Posterior cingulate gyrus (tissue), 11 donors: ENCODE measurements at regions not wholly inside any gene's neighbourhood (a gene's known extent, or its start where the extent isn't known, plus 50 kb on each side); places are given as distances from the start of the nearest gene placed in this dataset.
"Not testable (repeated sequence)": the region's sequence is repeated elsewhere in the genome, so short reads cannot be mapped to it uniquely, and the experiment has no call there.

Source experiments
- DNase-seq, 10 donors: peaks; one replicate each; pipeline versions ENCODE4 v3.0.0 to v3.0.0-alpha.2; 2020 to 2021; ENCODE audit warnings: mixed read lengths in 3 of 10
- intact Hi-C: fragments of 100-400 bp; cut with DNase I; formaldehyde crosslinking; loops from one replicate; pipeline ENCODE4 v1.15.1; 2023

DNA sequence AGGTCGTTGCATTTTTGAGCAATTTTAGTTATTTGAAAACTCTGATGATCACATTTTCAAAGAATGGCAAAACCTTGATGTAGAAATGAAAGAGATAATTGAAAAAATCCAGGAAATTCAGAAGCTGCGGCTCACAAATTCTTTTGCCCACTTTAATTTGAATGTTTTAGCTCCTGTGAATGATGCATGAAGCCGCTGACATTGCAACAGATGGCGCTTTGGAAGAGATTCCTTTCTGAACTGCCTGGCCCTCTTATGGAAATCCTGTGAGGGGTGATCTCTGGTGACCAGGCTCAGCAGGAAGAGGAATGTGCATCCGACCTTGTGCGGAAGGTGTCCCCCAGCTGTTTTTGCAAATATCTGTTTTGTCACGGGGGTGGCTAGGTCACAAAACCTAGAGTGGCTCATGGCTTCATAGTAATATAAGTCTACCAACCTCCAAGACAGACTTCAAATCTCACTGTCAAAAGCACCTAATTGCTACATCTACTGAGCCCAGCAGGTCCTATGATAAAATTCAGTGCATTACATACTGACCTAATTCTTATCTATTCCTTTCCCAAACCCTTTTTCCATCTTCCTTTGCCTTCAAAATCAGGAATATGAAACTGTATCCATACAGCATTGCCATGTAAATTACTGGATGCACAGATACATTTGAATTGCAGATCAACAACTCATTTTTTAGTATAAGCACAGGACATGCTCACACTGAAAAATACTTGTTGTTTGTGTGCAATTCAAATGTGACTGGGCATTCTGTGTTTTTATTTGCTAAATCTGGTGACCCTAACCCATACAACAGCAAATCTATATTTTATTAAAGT is 412.7 kb downstream of the ETS1 start:
- no peak for DNase-seq
- intact Hi-C loops = loop anchor here (5.0 to 10.0 kb wide), 2 partner anchors 120 to 783 kb away; no protein-coding TSS in a partner anchor

DNA sequence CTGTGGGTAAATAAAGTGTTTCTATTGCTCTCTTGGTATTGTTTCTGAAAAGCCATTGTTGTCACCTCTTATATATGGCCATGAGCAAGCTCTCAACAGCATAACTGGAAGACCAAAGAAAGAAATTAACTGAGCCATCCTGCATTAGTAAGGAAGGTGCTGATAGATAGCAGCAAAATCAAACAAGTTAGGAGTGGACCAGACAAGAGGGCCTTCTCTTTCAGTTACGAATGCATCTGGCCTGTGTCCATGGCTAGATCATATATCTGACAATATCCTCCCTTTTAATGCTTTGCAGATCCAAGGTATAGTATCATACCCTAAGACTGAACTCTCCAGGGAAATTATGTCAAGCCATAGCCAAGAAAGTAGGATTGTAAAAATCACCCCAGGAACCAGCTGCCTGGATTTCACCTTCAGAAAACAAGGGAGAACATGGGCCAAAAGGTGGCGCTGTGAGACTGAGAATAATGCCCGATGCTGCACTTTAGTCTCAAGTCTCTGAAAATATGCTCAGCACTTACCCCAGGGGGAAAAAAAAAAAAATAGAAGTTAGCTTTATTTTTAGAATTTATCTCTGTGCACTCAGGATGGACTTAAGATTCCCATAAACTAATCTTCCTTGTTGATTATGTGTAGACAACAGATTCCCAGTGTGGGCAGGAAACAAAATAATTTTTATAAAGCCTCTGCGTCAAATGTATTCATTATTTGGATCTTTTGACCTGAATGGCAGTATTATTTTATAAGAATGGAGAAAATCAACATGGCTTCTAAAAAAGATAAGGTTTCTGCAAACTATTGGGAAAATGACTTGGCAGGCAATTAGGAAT is 415.1 kb downstream of the ETS1 start:
- DNase-seq = peak; percentile 51 to 96 (median 83)
- intact Hi-C loops = loop anchor here (1.0 to 10.0 kb wide), 5 partner anchors 123 to 785 kb away; no protein-coding TSS in a partner anchor

DNA sequence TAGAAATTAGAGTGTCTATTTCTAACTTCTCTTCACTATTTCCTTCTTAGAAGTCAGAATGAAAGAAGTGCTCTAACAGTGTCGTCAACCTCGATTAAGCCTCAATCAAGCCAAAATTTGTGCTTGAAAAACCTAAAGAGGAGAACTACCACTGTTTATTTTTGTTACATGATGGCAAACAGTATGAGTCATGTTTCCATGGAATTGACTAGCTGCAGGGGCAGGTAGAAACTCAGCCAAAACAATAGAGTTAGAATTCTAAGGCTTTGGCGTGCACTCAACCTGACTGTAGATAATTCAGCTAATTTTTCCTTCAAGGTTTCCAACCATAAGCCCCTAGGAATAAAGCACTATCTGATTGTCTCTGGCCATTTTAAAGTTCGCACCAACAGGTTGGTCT is 415.9 kb downstream of the ETS1 start:
- intact Hi-C loops = loop anchor here (5.0 to 10.0 kb wide), 2 partner anchors 123 to 786 kb away; no protein-coding TSS in a partner anchor
- DNase-seq = no peak

DNA sequence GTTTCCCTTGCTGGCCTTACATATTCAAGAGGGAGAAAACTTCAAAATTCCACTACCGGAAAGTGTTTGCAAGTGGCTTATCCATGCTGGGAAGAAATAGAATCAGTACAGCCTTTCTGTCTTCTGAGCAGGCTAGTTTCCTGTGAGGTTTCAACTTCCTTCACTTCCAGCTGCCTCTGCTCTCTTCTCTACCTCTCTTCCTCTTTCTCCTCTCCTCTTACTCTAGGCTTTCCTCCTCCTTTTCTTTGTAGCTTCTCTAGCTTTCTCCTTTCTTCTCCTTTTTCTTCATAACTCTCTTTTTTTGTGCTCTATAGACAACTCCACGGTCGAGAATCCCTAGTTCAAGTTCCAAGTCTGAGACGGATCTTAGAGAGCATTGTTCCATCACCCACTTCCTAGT is 421.8 kb downstream of the ETS1 start:
- intact Hi-C loops = no loop called here
- DNase-seq = no peak

DNA sequence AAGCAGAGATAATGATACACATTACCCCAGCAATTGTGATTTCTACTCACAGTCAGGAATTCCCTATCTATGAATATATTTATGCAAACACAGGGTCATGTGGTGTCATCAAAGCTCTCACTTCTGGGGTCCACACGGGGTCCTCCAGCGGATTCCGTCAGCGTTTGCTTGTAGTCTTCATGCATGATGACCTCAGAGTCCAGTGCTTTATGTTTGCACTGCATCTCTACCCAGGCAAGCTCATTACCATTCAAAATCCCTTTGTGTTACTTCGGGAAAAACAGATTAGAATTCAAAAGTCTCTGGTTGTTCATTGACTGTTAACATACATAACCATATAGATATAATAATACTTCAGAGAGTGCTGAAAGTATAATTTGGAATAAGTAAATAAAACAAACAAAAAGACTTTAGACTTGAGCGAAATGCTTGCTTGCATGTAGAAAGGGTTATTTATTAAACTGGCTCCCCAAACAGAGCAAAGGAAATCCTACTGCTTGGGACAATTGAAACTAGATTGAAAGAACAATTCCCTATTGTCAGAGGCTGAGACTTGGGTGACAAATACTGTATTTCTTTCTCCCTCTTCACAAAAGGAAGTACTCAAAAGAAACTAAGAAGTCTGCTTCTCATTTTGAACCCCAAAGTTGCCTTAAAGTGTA is 423.1 kb downstream of the ETS1 start:
- no peak for DNase-seq
- intact Hi-C loops = loop anchor here (5.0 kb wide), 1 partner anchor 463 kb away; no protein-coding TSS in a partner anchor

DNA sequence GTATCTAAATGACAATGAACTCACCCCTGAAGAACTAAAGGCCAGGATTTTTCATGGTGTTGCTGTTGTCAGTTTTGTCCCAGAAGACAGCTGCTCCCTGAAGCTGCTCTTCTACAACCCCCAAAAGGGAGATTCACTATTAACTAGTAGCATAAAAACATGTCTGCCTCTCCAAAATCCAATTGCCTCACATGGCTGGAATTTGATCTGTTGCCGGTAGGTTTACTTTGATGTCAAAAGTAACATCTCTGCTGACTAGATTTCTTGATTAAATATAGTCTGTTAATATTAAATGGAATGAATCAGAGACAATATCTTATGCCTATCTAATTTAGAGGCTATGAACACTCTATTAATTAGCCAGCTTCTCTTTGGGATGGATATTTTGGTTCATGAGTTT is 425.4 kb downstream of the ETS1 start:
- DNase-seq = no peak
- intact Hi-C loops = loop anchor here (5.0 kb wide), 1 partner anchor 465 kb away; no protein-coding TSS in a partner anchor

DNA sequence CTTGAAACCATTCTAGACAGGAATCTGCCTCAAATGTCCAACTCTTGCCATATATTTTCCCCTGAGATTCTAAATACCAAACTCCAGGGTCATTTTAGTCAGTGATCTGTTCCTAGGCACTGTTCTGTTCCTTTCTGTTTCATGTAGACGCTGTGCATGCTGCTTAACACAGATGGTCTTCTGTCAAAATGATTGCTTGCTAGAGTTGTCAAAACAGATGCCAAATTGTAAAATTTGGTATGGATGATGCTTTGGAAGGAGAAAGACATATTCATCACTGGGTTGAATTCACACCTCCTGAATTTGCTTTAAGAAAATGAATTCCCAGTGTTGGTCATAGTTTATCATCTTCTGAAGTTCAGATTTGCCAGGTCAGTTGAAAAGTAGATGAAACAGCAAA is 425.9 kb downstream of the ETS1 start:
- no peak for DNase-seq
- intact Hi-C loops = loop anchor here (5.0 kb wide), 1 partner anchor 466 kb away; no protein-coding TSS in a partner anchor

DNA sequence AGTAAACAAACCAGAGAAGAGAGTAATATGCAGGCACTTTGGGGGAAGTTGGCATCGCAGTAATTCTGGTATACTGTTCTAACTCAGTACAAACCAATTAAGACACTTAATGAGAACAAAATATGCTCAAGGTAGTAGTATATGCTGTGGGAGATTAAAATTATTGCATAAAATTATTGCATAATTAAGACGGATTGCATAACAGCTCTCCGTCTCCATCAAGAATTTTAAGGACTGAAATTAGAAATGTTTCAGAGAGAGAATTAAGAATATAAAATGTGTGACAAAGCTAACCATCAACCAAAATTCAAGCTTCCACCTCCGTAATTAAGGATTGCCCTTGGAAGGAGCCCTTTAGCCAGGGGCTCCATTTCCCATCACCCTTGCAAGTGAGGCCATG is 428.5 kb downstream of the ETS1 start:
- intact Hi-C loops = loop anchor here (5.0 kb wide), 2 partner anchors 127 to 673 kb away; no protein-coding TSS in a partner anchor

DNA sequence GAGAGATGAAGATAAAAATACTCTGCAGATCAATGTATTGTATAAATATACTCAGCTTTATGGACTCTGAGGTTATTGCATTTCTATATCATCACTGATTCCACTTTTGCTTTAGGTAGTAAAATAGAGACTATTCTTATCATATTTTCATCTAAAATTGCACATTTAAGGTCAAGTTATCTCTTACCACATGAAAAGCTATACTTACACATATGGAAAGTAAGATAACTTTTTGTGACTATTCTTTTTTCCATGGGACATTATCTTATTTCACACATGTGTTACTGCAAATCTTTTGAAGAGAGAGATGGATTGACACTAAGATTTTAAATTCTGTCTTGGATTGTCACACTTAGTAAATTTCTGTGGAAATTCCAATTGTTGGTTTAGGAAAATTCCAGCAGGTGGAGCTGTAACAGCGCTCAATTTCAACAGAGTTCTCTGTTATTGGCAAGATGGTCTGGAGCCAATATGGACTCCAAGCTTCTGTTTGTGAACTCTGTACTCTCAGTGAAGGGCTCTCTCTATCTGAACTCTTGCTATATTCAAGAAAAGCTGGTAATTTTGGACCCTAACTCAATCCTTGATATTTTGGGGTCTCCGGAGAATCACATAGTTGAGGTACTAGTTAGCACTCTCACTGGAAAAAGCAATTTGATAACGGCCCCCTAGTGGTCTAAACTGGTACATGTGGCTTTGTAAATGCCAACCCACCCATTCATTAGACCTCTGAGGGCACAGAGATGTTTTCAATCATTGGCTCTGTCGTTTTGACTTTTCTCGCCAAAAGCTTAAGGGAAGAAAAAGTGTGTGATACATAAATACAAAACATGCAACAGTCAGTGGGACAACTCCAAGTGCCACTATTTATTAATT is 429.7 kb downstream of the ETS1 start:
- DNase-seq = peak in 1 of 10 donors; percentile 28
- intact Hi-C loops = loop anchor here (5.0 kb wide), 2 partner anchors 125 to 675 kb away; no protein-coding TSS in a partner anchor

More for the DNA sequence above, 428.5 kb downstream of the ETS1 start:
- no peak for DNase-seq

DNA sequence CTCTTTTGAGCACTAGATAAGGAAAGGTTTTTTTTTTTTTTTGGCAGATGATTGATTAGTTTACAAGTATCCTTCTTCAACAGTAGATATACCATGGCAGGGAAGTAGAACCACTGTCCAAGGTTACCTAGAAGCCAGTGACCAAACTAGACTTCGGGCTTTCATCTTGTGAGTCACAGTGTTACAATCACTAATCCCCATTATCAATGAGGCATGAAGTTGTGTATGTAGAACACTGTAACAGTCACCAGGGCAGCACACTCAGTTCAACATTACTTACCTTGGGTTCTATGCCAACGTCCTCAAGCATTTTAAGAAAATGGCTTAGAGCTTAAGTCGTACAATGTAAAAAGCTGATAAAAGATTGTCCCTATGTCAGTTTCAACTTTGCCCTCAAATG is 430.9 kb downstream of the ETS1 start:
- DNase-seq = no peak
- intact Hi-C loops = loop anchor here (5.0 kb wide), 2 partner anchors 124 to 676 kb away; no protein-coding TSS in a partner anchor

DNA sequence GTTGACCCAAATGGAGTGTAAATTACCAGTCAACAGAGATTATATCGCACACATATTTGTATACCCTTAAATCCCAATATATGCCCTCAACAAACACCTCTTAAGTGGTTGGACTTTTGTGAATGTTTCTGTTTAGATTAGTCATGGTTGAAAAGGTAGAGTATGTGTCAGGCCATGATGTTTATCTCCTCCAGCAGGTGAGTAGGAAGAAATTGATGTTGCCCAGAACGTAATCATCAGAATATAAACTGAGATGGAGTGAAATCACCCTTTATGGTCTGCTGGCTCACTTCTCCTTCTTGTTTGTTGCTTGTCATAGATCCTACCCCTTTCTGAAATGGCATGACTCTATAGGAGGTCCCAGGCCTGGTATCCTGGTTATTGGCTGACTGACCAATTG is 431.8 kb downstream of the ETS1 start:
- intact Hi-C loops = loop anchor here (5.0 kb wide), 2 partner anchors 123 to 677 kb away; no protein-coding TSS in a partner anchor
- DNase-seq = no peak

DNA sequence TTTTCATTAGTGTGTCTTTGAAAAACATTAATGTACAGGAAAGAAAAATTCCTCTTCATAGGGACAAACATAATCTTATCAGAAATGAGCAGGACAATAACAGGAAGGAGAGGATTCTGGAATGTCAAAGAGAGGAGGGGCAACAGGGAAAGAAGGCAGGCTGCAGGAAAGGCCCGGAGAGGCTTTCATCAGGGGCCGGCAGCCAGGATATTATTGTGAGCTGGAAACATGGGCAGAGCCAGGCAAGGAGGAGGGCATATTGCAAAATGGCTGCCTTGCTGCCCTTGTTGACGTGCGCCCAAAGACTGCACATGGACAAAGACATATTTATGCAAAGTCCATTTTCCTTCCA is 433.7 kb downstream of the ETS1 start:
- DNase-seq = no peak
- intact Hi-C loops = no loop called here

DNA sequence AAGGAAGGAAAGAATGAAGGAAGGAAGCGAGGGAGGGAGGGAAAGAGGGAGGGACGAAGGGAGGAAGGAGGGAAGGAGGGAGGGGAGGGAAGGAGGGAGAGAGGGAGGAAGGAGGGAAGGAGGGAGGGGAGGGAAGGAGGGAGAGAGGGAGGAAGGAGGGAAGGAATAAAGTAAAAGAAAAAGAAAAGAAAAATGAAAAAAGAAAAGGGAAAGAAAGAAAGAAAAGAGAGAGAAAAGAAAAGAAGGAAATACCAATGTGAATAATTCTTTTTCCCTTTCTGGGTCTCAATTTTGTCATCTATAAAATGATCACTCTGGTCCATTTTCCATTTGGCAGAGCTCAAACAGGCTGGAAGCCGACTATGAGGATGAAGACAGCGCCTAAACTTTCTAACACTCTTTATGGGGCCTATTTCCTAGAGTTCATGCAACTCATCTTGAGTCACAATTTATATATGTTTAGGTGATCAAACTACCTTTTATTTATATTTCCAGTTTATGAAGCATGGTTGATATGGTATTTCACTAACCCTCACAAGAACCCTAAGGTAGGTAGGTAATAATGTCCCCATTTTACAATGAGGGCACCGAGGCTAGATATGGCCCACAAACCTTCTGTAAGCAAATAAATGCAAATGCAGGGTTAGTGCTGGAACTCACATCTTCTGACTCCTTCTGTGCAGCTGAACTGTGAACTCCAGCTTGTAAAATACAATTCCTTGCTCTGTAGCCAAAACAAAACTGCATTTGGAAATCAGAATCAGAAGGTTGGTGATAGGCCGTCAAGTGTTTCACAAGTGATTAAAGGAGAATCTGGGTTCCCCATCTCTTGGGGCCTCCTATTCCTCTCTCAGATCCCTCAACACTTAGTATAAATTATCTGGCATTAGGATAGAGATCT is 434.3 kb downstream of the ETS1 start:
- no peak for DNase-seq
- intact Hi-C loops = no loop called here

DNA sequence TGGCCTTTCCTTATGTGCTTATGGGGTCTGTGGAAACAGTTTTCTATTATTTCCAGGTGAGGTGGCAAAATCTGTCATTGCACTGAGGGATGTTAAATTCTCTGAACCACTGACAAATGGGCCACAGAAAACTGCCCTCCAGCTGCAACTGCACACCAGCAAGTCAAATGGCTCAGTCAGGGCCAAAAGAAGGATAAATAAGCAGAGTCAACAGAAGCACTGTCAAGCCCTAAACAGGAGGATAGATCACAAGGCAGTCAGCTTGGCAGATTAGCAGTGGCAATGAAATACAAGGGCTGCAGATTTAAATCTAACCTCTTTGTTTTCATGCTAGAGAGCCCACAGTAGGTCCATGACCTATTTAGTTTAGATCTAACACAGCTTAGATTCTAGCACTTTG is 435.6 kb downstream of the ETS1 start:
- no peak for DNase-seq
- intact Hi-C loops = no loop called here

DNA sequence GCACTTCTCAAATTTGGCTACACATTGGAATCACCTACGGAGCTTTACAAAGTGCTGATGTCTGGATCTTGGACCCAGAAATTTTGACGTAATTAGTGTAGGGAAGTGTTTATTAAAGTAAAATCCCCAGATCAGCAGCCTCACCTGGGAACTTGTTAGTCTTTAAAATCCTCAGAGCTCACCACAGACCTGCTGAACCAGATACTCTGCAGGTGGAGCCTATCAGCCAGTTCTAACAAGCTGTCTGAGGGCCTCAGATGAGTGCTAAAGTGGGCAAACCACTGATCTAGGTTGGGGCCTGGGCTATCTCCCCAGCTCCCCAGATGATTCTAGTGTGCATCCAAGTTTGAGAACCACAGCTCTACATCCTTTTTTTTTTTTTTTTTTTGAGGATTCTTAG is 436.0 kb downstream of the ETS1 start:
- intact Hi-C loops = no loop called here
- DNase-seq = no peak

DNA sequence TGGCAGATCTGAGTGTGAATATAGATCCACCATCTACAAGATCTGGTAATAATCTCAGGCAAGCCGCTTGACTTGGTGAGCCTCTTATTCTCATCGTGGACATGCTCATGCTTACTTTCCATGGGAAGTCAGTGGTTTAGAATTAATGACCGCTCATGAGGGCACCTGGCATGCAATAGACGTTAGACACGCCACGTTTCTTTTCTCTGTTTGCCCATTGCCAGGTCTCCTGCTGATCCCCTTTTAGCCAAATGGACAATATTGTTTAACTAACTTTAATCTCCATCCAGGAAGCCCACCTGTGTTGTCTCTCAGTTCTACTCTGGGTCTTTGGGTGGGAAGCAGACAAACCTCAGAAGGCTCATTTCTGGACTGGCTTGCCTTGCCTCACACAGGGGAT is 439.1 kb downstream of the ETS1 start:
- no peak for DNase-seq
- intact Hi-C loops = no loop called here

DNA sequence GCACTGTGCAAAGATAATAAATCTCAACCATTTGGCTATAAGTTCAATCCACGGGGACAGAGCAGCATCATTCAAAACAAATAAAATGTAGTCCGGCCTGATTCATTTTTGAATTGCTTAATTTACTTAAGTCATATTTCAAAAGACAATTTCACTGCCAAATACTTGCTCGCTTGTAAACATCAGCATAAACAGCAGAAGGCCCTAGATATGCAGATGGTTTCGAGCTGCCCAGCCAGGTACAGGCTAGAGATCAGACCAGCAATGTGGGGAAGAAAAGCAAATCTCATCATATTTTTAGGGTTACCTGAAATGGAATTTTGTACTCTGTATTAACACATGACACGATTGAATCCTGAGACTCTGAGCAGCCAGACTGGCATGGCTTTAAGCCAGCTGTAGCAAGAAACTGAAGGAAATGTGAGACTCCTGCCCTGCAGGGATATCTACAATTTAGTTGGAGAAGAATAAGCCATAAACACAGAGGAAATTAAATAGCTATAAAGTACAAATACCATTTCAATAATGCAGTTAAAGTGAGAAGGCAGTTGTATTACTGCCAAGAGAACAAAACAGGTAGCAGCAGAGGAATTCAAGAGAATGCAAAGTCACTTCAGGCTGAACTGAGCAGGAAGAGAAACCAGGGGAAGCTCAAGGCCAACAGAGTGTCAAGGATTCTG is 440.3 kb downstream of the ETS1 start:
- intact Hi-C loops = no loop called here
- no peak for DNase-seq

DNA sequence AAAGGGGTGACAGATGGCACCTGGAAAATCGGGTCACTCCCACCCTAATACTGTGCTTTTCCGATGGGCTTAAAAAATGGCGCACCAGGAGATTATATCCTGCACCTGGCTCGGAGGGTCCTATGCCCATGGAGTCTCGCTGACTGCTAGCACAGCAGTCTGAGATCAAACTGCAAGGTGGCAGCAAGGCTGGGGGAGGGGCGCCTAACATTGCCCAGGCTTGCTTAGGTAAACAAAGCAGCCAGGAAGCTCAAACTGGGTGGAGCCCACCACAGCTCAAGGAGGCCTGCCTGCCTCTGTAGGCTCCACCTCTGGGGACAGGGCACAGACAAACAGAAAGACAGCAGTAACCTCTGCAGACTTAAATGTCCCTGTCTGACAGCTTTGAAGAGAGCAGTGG is 447.1 kb downstream of the ETS1 start:
- intact Hi-C loops, DNase-seq: not testable (repeated sequence)
